IMR-90 (cell line): ENCODE measurements at regions not wholly inside any gene's neighbourhood (a gene's known extent, or its start where the extent isn't known, plus 50 kb on each side); places are given as distances from the start of the nearest gene placed in this dataset.

Experiments used
- ATAC-seq: fragments of 200-7000 bp; cut with Tn5 transposase; 2 replicates; pipeline ENCODE4 v1.9.1; 2020; ENCODE audit warnings: low read depth, mild to moderate bottlenecking, moderate library complexity
- BruUV-seq: library from RNA; stranded (reverse); fragments of 400-500 nt; replicated peaks from 2 replicates; lab custom pipeline; 2021; lab: Mats Ljungman, UMichigan
- CTCF ChIA-PET: fragments of 300-600 bp; formaldehyde crosslinking; extraction: SDS; loops from one replicate; lab custom pipeline; 2021; ENCODE audit warnings: antibody characterized with exemption; lab: Yijun Ruan, JAX
- POLR2A ChIA-PET: fragments of 300-600 bp; sonication (Branson Sonifier 250); formaldehyde crosslinking; loops from one replicate; lab custom pipeline; 2022; ENCODE audit warnings: antibody characterized with exemption; ENCODE audit not compliant: unreplicated experiment; lab: Charles Lee
- DNase-seq: peaks from one replicate; pipeline ENCODE4 v3.0.0; 2013
- H2AFZ ChIP-seq: replicated peaks from 2 replicates; pipeline ENCODE3; 2013; ENCODE audit warnings: low read length, mild to moderate bottlenecking; ENCODE audit not compliant: poor library complexity
- H2AK5ac ChIP-seq: 2 replicates; pipeline ENCODE4 v1.6.1; 2013; ENCODE audit warnings: low read depth, low read length, inconsistent platforms
- H2AK9ac ChIP-seq: replicated peaks from 2 replicates; pipeline ENCODE3; 2013; ENCODE audit warnings: mild to moderate bottlenecking, low read depth, low read length, moderate library complexity; ENCODE audit not compliant: poor library complexity
- H2BK120ac ChIP-seq: 2 replicates; pipeline ENCODE4 v1.6.1; 2013; ENCODE audit warnings: low read depth, low read length, inconsistent platforms
- H2BK15ac ChIP-seq: 3 replicates; pipeline ENCODE4 v1.6.1; 2013; ENCODE audit warnings: low read depth, low read length, inconsistent platforms
- H2BK20ac ChIP-seq: 2 replicates; pipeline ENCODE4 v1.6.1; 2013; ENCODE audit warnings: low read depth, mild to moderate bottlenecking, inconsistent platforms, low read length, moderate library complexity
- H2BK5ac ChIP-seq: 2 replicates; pipeline ENCODE4 v1.6.1; 2013; ENCODE audit warnings: mild to moderate bottlenecking, low read depth, low read length, inconsistent platforms; ENCODE audit not compliant: poor library complexity, severe bottlenecking
- H3K14ac ChIP-seq: replicated peaks from 2 replicates; pipeline ENCODE4 v1.6.1; 2013; ENCODE audit warnings: low read depth, low read length, inconsistent platforms
- H3K18ac ChIP-seq: 2 replicates; pipeline ENCODE4 v1.6.1; 2013; ENCODE audit warnings: low read depth, low read length, control low read depth
- H3K23ac ChIP-seq: 2 replicates; pipeline ENCODE4 v1.6.1; 2013; ENCODE audit warnings: low read depth, low read length, inconsistent platforms
- H3K27ac ChIP-seq: 2 replicates; pipeline ENCODE4 v1.5.1; 2013; ENCODE audit warnings: mild to moderate bottlenecking, control low read depth, low read length; ENCODE audit not compliant: insufficient read depth
- H3K27me3 ChIP-seq: 2 replicates; pipeline ENCODE4 v1.6.1; 2013; ENCODE audit warnings: low read length; ENCODE audit not compliant: control insufficient read depth, insufficient read depth
- H3K36me3 ChIP-seq: 2 replicates; pipeline ENCODE4 v1.6.1; 2013; ENCODE audit warnings: low read length, mixed read lengths; ENCODE audit not compliant: control insufficient read depth, insufficient read depth
- H3K4ac ChIP-seq: 2 replicates; pipeline ENCODE4 v1.6.1; 2013; ENCODE audit warnings: low read depth, low read length, inconsistent platforms
- H3K4me1 ChIP-seq: 2 replicates; pipeline ENCODE4 v1.6.1; 2013; ENCODE audit warnings: low read length, mixed read lengths; ENCODE audit not compliant: control insufficient read depth, insufficient read depth
- H3K4me2 ChIP-seq: 2 replicates; pipeline ENCODE4 v1.6.1; 2013; ENCODE audit warnings: low read depth, mild to moderate bottlenecking, control low read depth, low read length, moderate library complexity
- H3K4me3 ChIP-seq: 2 replicates; pipeline ENCODE4 v1.5.1; 2013; ENCODE audit warnings: low read depth, mild to moderate bottlenecking, control low read depth, low read length, moderate library complexity; ENCODE audit not compliant: insufficient read depth
- H3K56ac ChIP-seq: 2 replicates; pipeline ENCODE4 v1.6.1; 2013; ENCODE audit warnings: low read length, inconsistent platforms; ENCODE audit not compliant: insufficient read depth; ENCODE audit errors: extremely low read depth
- H3K79me1 ChIP-seq, 2 experiments: 2 replicates each; pipeline ENCODE4 v1.6.1; 2013; ENCODE audit warnings: low read length in 2 of 2, inconsistent platforms in 1 of 2, low read depth in 1 of 2
- H3K9ac ChIP-seq: 2 replicates; pipeline ENCODE4 v1.6.1; 2013; ENCODE audit warnings: low read depth, low read length, control low read depth
- H3K9me1 ChIP-seq: 2 replicates; pipeline ENCODE4 v1.6.1; 2013; ENCODE audit warnings: low read length, inconsistent platforms; ENCODE audit not compliant: insufficient read depth
- H3K9me3 ChIP-seq: 2 replicates; pipeline ENCODE4 v1.6.1; 2013; ENCODE audit warnings: low read length; ENCODE audit not compliant: control insufficient read depth, insufficient read depth
- H4K20me1 ChIP-seq: 2 replicates; pipeline ENCODE4 v1.6.1; 2013; ENCODE audit warnings: low read length, inconsistent platforms; ENCODE audit not compliant: insufficient read depth
- H4K5ac ChIP-seq: 2 replicates; pipeline ENCODE4 v1.6.1; 2013; ENCODE audit warnings: mild to moderate bottlenecking, low read depth, low read length, control low read depth
- H4K8ac ChIP-seq, 2 experiments: 2 replicates each; pipeline ENCODE4 v1.6.1; 2013; ENCODE audit warnings: low read depth in 2 of 2, low read length in 2 of 2, control low read depth in 1 of 2, inconsistent platforms in 1 of 2
- H4K91ac ChIP-seq: 2 replicates; pipeline ENCODE4 v1.6.1; 2013; ENCODE audit warnings: low read depth, low read length, inconsistent platforms; ENCODE audit not compliant: insufficient read depth
- BHLHE40 ChIP-seq: fragments of 150-350 bp; IDR thresholded peaks from 2 replicates; pipeline ENCODE4 v1.6.1; 2016; ENCODE audit warnings: mild to moderate bottlenecking, low read depth, low read length
- CEBPB ChIP-seq: IDR thresholded peaks from 2 replicates; pipeline ENCODE4 v1.6.1; 2012; ENCODE audit warnings: low read depth, low read length, improper control_type of control experiment
- CHD1 ChIP-seq: IDR thresholded peaks from 2 replicates; pipeline ENCODE4 v1.6.1; 2012; ENCODE audit warnings: low read depth, low read length, improper control_type of control experiment
- FOS ChIP-seq: fragments of 150-350 bp; IDR thresholded peaks from 2 replicates; pipeline ENCODE4 v1.6.1; 2016; ENCODE audit warnings: low read depth, low read length
- NFE2L2 ChIP-seq: fragments of 150-350 bp; IDR thresholded peaks from 2 replicates; pipeline ENCODE4 v1.6.1; 2016; ENCODE audit warnings: low read depth, mild to moderate bottlenecking, low read length
- RCOR1 ChIP-seq: IDR thresholded peaks from 2 replicates; pipeline ENCODE4 v1.6.1; 2012; ENCODE audit warnings: mild to moderate bottlenecking, low read length, improper control_type of control experiment; ENCODE audit not compliant: insufficient replicate concordance
- SMC3 ChIP-seq: fragments of 150-350 bp; IDR thresholded peaks from 2 replicates; pipeline ENCODE4 v1.6.1; 2016; ENCODE audit warnings: low read depth, mild to moderate bottlenecking, antibody characterized with exemption, low read length, moderate library complexity
- WGBS, 2 experiments: methylation state at CpG; one replicate each; pipeline versions ENCODE4 v1.1.5 to v1.1.7; 2013; ENCODE audit warnings: missing lambda C conversion rate in 2 of 2; ENCODE audit not compliant: insufficient read length in 1 of 2; ENCODE audit errors: extremely low coverage in 2 of 2; 5-methylcytosine and 5-hydroxymethylcytosine counted together
- dilution Hi-C: fragments of 300-500 bp; cut with HindIII; formaldehyde crosslinking; loops from one replicate; pipeline ENCODE4 v1.14.3; 2018; ENCODE audit warnings: low sequenced_read_pairs; ENCODE audit not compliant: unreplicated experiment
- in situ Hi-C: fragments of 300-500 bp; cut with MboI; formaldehyde crosslinking; loops from 3 replicates; pipeline ENCODE4 v1.14.3; 2019; ENCODE audit warnings: low sequenced_read_pairs, inconsistent platforms, mixed read lengths
- intact Hi-C: fragments of 100-400 bp; cut with micrococcal nuclease; formaldehyde crosslinking; loops from 2 replicates; pipeline ENCODE4 v1.10.0; 2022

DNA sequence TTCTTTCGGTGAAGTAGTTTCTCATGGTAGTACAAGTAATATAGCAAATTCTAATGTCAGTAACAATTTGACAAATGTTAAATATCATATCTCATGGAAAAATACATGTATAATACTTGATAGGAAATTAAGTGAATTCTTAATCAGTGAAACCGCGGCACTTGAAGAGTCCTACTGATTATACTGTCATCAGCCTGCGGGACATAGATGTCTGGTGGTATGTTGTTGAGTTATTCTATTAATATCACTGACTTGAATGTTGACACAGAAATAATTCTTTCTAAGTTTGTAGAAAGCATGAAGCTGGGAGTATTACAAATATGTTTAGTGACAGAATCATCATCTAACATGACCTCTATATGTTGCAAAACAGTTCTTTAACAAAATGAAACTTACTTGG, 479.8 kb upstream of the IMPG1 start:
- dilution Hi-C loops = no loop called here
- TF ChIP-seq NFE2L2 = no peak
- no peak for TF ChIP-seq FOS
- no peak for TF ChIP-seq BHLHE40
- TF ChIP-seq SMC3 = no peak
- no peak for TF ChIP-seq RCOR1
- no peak for TF ChIP-seq CHD1
- TF ChIP-seq CEBPB = no peak
- Histone ChIP-seq H3K4me2 (no peak overlapping the region), H2AK9ac (no peak overlapping the region), H3K9me3 (peaks cover 3% of the 10 kb centered on the region; the same call in 1 of the 2 replicates), H3K23ac (no peak overlapping the region), H2BK120ac (no peak overlapping the region), H3K27ac (no peak overlapping the region), H2BK20ac (no peak overlapping the region), H3K4ac (no peak overlapping the region), H4K20me1 (no peaks in the 10 kb centered on the region), H3K9ac (no peak overlapping the region), H3K9me1 (no peaks in the 10 kb centered on the region), H4K91ac (no peak overlapping the region), H3K18ac (no peak overlapping the region), H2AK5ac (no peak overlapping the region), H4K5ac (no peak overlapping the region), H2AFZ (no peak overlapping the region), H3K79me1 (no peaks in the 10 kb centered on the region), H2BK5ac (no peak overlapping the region), H2BK15ac (no peak overlapping the region), H3K27me3 (no peaks in the 10 kb centered on the region), H3K56ac (no peak overlapping the region), H3K14ac (no peak overlapping the region), H3K4me3 (no peak overlapping the region), H3K36me3 (no peaks in the 10 kb centered on the region), H3K4me1 (no peaks in the 10 kb centered on the region), H4K8ac (no peak overlapping the region)
- in situ Hi-C loops = no loop called here
- no CpG with 5 or more reads among the region's 4 CpGs for WGBS, 2 experiments
- DNase-seq (no peak), ATAC-seq (no peak)
- ChIA-PET CTCF (interaction anchor here (1.0 kb wide), 1 partner anchor 9 kb away, joined by 3 read pairs; no protein-coding TSS in a partner anchor), POLR2A (no interaction called here)
- intact Hi-C loops = no loop called here
- BruUV-seq = no TSS peak
